K562 (cell line): ENCODE measurements at regions not wholly inside any gene's neighbourhood (a gene's known extent, or its start where the extent isn't known, plus 50 kb on each side); places are given as distances from the start of the nearest gene placed in this dataset.
"Not testable (repeated sequence)": the region's sequence is repeated elsewhere in the genome, so short reads cannot be mapped to it uniquely, and the experiment has no call there.

ENCODE experiments used
- ATAC-seq: fragments of 200-7000 bp; cut with Tn5 transposase; 3 replicates; pipeline ENCODE4 v1.9.1; 2020; ENCODE audit warnings: moderate library complexity
- BruUV-seq: library from RNA; stranded (reverse); fragments of 400-500 nt; replicated peaks from 2 replicates; lab custom pipeline; 2021; lab: Mats Ljungman, UMichigan
- CTCF ChIA-PET: fragments of 300-600 bp; formaldehyde crosslinking; extraction: SDS; loops from one replicate; lab custom pipeline; 2021; ENCODE audit warnings: low intra/inter-chr PET ratio; lab: Yijun Ruan, JAX
- POLR2A ChIA-PET: fragments of 300-600, 350-650 bp; sonication (Branson Sonifier 250); formaldehyde crosslinking; extraction: SDS; loops from one replicate; lab custom pipeline; 2021; ENCODE audit warnings: antibody characterized with exemption, inconsistent platforms; lab: Yijun Ruan, JAX
- DNase-seq, 4 experiments: peaks; one replicate each; pipeline versions ENCODE4 v3.0.0 to v3.0.0-alpha.2; 2011 to 2018; ENCODE audit warnings: low spot score in 3 of 4, mixed read lengths in 3 of 4; ENCODE audit errors: extremely low read depth in 1 of 4
- FAIRE-seq: peaks from 2 replicates; lab custom pipeline; 2011; peaks lifted over from hg19 to GRCh38; lab: Jason Lieb, UNC
- H2AFZ ChIP-seq: 2 replicates; pipeline ENCODE4 v1.6.0; 2011; ENCODE audit warnings: low read depth, low read length, control low read depth, inconsistent platforms
- H3K27ac ChIP-seq: fragments of 200-600 bp; 3 replicates; pipeline ENCODE4 v1.8.0; 2011; ENCODE audit warnings: low read depth, mild to moderate bottlenecking, control low read depth, inconsistent platforms, low read length, moderate library complexity, mixed read lengths; ENCODE audit errors: extremely low read depth
- H3K27me3 ChIP-seq, 2 experiments: fragments of 300-600 bp in 1 of 2; 2 replicates in 1 of 2; 3 replicates in 1 of 2; pipeline versions ENCODE4 v1.6.0 to v1.8.0; 2011; ENCODE audit warnings: inconsistent platforms in 2 of 2, low read length in 2 of 2, mild to moderate bottlenecking in 1 of 2, mixed read lengths in 1 of 2, moderate library complexity in 1 of 2; ENCODE audit not compliant: control insufficient read depth in 2 of 2, insufficient read depth in 2 of 2
- H3K36me3 ChIP-seq: fragments of 300-600 bp; 3 replicates; pipeline ENCODE4 v1.8.0; 2011; ENCODE audit warnings: mild to moderate bottlenecking, low read length, inconsistent platforms; ENCODE audit not compliant: control insufficient read depth, insufficient read depth
- H3K4me1 ChIP-seq, 2 experiments: fragments of 200-600 bp in 1 of 2; replicated peaks in 1 of 2; 2 replicates in 1 of 2; 3 replicates in 1 of 2; pipeline versions ENCODE4 v1.5.1 to v1.8.0; 2011; ENCODE audit warnings: inconsistent platforms in 2 of 2, low read length in 2 of 2, mild to moderate bottlenecking in 1 of 2, mixed read lengths in 1 of 2, moderate library complexity in 1 of 2; ENCODE audit not compliant: control insufficient read depth in 2 of 2, insufficient read depth in 2 of 2
- H3K4me2 ChIP-seq: 2 replicates; pipeline ENCODE4 v1.6.1; 2011; ENCODE audit warnings: low read length, control low read depth, inconsistent platforms, mixed read lengths; ENCODE audit not compliant: insufficient read depth
- H3K4me3 ChIP-seq: fragments of 200-600 bp; sonication (generic), shearing (Covaris generic); 2 replicates; pipeline ENCODE4 v1.5.1; 2016; ENCODE audit warnings: control low read depth, inconsistent platforms
- H3K79me2 ChIP-seq: fragments of 200-600 bp; 3 replicates; pipeline ENCODE4 v1.8.0; 2011; ENCODE audit warnings: low read length, inconsistent platforms; ENCODE audit not compliant: control insufficient read depth, insufficient read depth
- H3K9ac ChIP-seq, 2 experiments: 2 replicates each; pipeline versions ENCODE4 v1.6.0 to v1.6.1; 2011; ENCODE audit warnings: low read depth in 2 of 2, low read length in 2 of 2, control low read depth in 1 of 2, inconsistent platforms in 1 of 2, mild to moderate bottlenecking in 1 of 2, mixed read lengths in 1 of 2; ENCODE audit not compliant: insufficient read depth in 1 of 2
- H3K9me1 ChIP-seq: one replicate; pipeline ENCODE4 v1.6.0; 2011; ENCODE audit warnings: inconsistent platforms, mild to moderate bottlenecking, low read length, moderate library complexity; ENCODE audit not compliant: control insufficient read depth, insufficient read depth
- H3K9me3 ChIP-seq: replicated peaks from 2 replicates; pipeline ENCODE4 v1.5.1; 2011; ENCODE audit warnings: low read depth, low read length, inconsistent platforms; ENCODE audit not compliant: control insufficient read depth, insufficient read depth
- H4K20me1 ChIP-seq: replicated peaks from 2 replicates; pipeline ENCODE4 v1.6.1; 2011; ENCODE audit warnings: low read length, inconsistent platforms, mixed read lengths; ENCODE audit not compliant: control insufficient read depth, insufficient read depth
- MEF2A ChIP-seq: IDR thresholded peaks from 2 replicates; pipeline ENCODE4 v1.6.1; 2011; ENCODE audit warnings: low read depth, mild to moderate bottlenecking, low read length, moderate library complexity; ENCODE audit not compliant: control insufficient read depth
- WGBS: fragments of 100-300 bp; shearing (Covaris generic); methylation state at CpG from one replicate; pipeline ENCODE4 v1.1.6; 2016; ENCODE audit warnings: low coverage, mixed read lengths; ENCODE audit not compliant: insufficient coverage; ENCODE audit errors: missing lambda C conversion rate; 5-methylcytosine and 5-hydroxymethylcytosine counted together
- in situ Hi-C: fragments of 300-500 bp; cut with MboI; formaldehyde crosslinking; loops from 4 replicates; pipeline ENCODE4 v1.15.0; 2018; ENCODE audit warnings: inconsistent platforms, mixed read lengths
- intact Hi-C: fragments of 100-400 bp; cut with micrococcal nuclease; formaldehyde crosslinking; loops from 2 replicates; pipeline ENCODE4 v1.14.2; 2022

DNA sequence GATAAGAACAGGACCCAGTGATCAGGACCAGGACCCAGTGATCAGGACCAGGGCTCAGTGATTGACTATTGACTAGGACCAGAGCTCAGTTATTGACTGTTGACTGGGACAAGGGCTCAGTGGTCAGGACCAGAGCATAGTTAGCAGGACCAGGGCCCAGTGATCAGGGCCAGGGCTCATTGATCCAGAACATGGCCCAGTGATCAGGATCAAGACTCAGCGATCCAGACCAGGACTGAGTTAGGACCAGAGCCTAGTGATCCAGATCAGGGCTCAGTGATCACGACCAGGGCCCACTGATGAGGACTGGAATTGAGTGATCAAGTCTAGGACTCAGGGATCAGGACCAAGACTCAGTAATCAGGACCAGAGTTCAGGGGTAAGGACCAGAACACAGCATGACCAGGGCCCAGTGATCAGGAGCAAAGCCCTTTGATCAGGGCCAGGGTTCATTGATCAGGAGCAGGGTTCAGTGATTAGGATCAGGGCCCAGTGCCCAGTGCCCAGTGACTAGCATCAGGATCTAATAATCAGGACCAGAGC, 176.0 kb downstream of the TMEM121 start (continued):
- TF ChIP-seq MEF2A, result no peak
- TF ChIP-seq, all 486 proteins: peak for 0

DNA sequence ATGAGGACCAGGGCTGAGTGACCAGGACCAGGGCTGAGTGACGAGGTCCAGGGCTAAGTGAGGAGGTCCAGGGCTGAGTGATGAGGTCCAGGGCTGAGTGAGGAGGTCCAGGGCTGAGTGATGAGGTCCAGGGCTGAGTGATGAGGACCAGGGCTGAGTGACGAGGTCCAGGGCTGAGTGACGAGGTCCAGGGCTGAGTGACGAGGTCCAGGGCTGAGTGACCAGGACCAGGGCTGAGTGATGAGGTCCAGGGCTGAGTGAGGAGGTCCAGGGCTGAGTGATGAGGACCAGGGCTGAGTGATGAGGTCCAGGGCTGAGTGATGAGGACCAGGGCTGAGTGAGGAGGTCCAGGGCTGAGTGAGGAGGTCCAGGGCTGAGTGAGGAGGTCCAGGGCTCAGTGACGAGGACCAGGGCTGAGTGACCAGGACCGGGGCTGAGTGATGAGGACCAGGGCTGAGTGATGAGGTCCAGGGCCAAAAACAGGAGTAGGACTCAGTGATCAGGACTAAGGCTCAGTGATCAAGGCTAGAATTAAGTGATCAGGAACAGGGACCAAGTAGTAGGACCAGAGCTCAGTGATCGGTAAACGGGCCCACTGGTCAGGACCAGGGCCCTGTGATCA, 176.8 kb downstream of the TMEM121 start:
- H3K36me3 ChIP-seq, ATAC-seq, H3K9ac ChIP-seq, H3K4me1 ChIP-seq, POLR2A ChIA-PET, H3K27me3 ChIP-seq, intact Hi-C loops, DNase-seq, H3K27ac ChIP-seq, H3K4me3 ChIP-seq, H4K20me1 ChIP-seq, H3K4me2 ChIP-seq, CTCF ChIA-PET, H3K79me2 ChIP-seq, FAIRE-seq, H3K9me1 ChIP-seq, H2AFZ ChIP-seq, BruUV-seq, H3K9me3 ChIP-seq: not testable (repeated sequence)
- WGBS, result 0% methylated on average over 4 of the region's 8 CpGs
- in situ Hi-C loops, result loop anchor here (5.0 kb wide), 1 partner anchor 121 kb away; no protein-coding TSS in a partner anchor

DNA sequence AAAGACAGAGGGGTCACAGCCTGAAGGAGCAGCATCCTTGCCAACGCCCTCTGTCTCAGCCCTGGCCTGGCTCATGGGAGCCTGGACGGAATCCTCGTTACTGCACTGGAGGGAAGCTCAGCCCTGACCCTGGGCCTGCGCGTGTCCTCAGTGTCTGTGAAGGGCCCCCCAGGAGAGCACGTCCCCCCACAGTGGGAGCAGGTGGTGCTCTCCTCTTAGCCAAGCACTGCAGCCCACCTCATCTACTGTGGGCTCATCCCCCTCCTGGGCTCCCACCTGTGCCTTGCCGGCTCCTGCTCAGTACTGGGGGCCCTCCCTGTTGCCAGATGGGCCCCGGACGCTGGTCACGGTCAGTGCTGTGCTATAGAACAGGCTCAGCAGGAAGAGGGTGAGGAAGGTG, 177.7 kb downstream of the TMEM121 start:
- intact Hi-C loops, result not testable (repeated sequence)

DNA sequence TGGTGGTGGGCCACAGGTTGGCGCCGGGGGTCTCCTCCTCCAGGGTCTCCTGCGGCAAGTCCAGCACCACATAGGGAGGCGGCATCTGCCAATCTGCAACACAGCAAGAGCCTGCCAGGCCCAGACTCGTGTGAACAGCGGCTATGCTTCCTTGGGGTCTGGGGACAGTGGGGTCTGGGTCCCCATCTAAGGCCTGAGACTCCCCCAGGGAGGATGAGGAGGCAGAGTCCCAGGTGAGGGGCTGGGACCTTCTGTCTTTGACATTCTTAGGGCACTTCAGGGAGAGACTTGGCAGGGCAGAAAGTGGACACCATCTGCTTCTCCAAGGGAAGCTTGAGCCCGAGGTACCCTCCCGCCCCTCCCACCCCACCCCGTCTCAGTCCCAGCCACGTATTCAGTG, 178.1 kb downstream of the TMEM121 start:
- H3K4me2 ChIP-seq, ATAC-seq, FAIRE-seq, H3K4me1 ChIP-seq, H3K4me3 ChIP-seq, H3K9me3 ChIP-seq, H4K20me1 ChIP-seq, intact Hi-C loops, H3K79me2 ChIP-seq, H3K9ac ChIP-seq, CTCF ChIA-PET, POLR2A ChIA-PET, H3K27me3 ChIP-seq, H3K9me1 ChIP-seq, H2AFZ ChIP-seq, H3K36me3 ChIP-seq, DNase-seq, BruUV-seq, H3K27ac ChIP-seq: not testable (repeated sequence)
- WGBS, result no CpG with 5 or more reads among the region's 10 CpGs
- in situ Hi-C loops, result loop anchor here (5.0 kb wide), 1 partner anchor 122 kb away; no protein-coding TSS in a partner anchor

More for the DNA sequence above, 177.7 kb downstream of the TMEM121 start:
- DNase-seq, H2AFZ ChIP-seq, H3K27me3 ChIP-seq, H3K9me1 ChIP-seq, POLR2A ChIA-PET, ATAC-seq, H3K4me1 ChIP-seq, H3K4me3 ChIP-seq, H3K4me2 ChIP-seq, BruUV-seq, H3K27ac ChIP-seq, H3K36me3 ChIP-seq, FAIRE-seq, CTCF ChIA-PET, H4K20me1 ChIP-seq, H3K9ac ChIP-seq, H3K9me3 ChIP-seq, H3K79me2 ChIP-seq: not testable (repeated sequence)
- 7% methylated on average over 3 of the region's 10 CpGs for WGBS
- in situ Hi-C loops, result loop anchor here (5.0 kb wide), 1 partner anchor 122 kb away; no protein-coding TSS in a partner anchor
